GM12892 (cell line): ENCODE measurements at regions not wholly inside any gene's neighbourhood (a gene's known extent, or its start where the extent isn't known, plus 50 kb on each side); places are given as distances from the start of the nearest gene placed in this dataset.

Experiments used
- POLR2A ChIP-seq: IDR thresholded peaks from 2 replicates; pipeline ENCODE4 v1.6.1; 2011; ENCODE audit warnings: low read depth, low read length, control low read depth
- POLR2AphosphoS5 ChIP-seq: IDR thresholded peaks from 2 replicates; pipeline ENCODE4 v1.6.1; 2011; ENCODE audit warnings: low read depth, low read length, control low read depth
- TAF1 ChIP-seq: IDR thresholded peaks from 2 replicates; pipeline ENCODE4 v1.6.1; 2011; ENCODE audit warnings: low read depth, mild to moderate bottlenecking, control low read depth, low read length, borderline replicate concordance

DNA sequence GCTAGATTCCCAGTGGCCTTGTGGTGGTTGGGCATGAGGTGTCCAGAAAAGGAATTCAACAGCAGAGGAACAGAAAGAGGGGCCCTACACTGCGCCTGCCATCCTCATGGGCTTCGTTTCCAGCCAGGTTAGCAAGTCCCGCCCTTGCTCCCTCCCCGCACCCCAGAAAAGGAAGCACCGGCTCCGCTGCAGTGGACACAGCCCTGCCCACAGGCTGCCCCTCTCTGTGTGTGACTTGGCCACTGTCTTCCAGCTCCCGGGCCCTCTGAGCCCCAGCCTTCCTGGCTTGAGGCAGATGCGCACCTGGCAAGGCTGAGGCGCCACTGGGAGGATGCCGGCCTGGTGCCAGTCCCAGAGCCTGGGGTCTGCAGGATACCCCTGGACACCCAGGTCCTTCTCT lies 305.0 kb upstream of the IRX4 start:
- TF ChIP-seq POLR2A (no peak), POLR2AphosphoS5 (no peak), TAF1 (no peak)
